Activated T-helper 1 cell treated with anti-CD3 and anti-CD28 coated beads, Interleukin-2, amount 50 U/mL, for 16 hours (primary cell): ENCODE measurements at regions not wholly inside any gene's neighbourhood (a gene's known extent, or its start where the extent isn't known, plus 50 kb on each side); places are given as distances from the start of the nearest gene placed in this dataset.
"Not testable (repeated sequence)": the region's sequence is repeated elsewhere in the genome, so short reads cannot be mapped to it uniquely, and the experiment has no call there.

ENCODE experiments used
- DNase-seq, 2 donors: peaks; one replicate each; pipeline ENCODE4 v3.0.0-alpha.2; 2020; ENCODE audit warnings: low read depth in 1 of 2, low spot score in 1 of 2

GRCh38 chr2:172253190-172254052 lies 150.7 kb upstream of the DLX2 start:
- peak in 1 of 2 donors; percentile 43 for DNase-seq

- no peak for DNase-seq
Observed at GRCh38 chr2:172256886-172257285, 154.2 kb upstream of the DLX2 start.

DNA sequence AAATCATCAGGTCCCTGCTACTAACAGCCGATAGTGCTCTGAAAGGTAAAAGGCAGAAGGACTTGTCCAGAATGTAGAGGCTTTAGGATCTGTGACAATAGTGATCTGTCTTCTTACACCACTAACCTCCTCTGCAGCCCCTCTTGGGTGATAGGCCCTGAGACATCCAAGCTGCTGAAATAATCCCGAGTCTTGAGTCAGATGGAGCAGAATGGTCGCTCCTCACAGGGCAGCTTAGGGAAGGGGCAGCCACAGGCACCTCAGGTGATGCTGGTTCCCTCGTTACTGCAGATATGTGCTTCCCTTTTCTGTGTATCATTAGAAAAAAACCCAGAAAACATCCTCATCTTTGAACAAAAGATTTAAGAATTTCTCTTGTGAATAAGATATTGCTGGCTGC lies 157.1 kb upstream of the DLX2 start:
- no peak for DNase-seq

- DNase-seq = no peak
Observed at GRCh38 chr2:172260336-172260735, 157.6 kb upstream of the DLX2 start.

DNA sequence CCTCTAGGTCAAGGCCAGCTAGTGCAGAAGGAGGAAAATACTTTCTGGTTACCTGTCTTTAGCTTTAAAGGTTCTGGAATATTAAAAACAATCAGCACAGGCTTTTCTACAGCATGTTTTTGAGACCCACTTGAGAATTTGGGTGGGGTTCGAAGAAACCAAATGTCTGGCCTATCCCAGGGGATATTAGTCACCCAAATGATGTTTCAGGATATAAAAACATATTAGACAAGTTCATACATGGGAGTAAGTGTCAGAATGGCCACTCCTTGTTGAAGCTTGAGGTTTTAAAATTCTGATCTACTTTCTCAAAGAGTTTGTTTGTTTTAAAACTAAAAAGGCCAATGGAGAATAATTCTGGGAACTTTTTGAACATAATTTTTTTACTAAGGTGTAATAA lies 158.6 kb upstream of the DLX2 start:
- no peak for DNase-seq

DNA sequence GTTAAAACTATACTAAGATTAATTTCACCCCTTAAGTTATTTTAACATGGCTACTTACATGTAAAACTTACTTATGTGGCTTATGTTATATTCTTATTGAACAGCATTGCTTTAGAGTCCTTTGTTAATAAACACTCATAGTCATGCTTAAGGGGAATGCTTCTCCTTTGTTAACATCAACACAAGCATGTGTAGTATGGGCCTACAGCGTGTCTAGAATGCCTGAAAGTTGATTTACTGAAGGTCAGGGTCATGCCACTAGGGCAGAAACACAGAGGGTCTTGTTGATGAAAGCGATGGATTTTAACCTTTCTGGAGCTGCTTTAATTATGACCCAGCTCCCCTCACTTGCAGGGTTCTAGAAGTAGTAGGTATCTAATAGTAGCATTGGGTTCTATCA lies 159.8 kb upstream of the DLX2 start:
- DNase-seq = no peak

DNA sequence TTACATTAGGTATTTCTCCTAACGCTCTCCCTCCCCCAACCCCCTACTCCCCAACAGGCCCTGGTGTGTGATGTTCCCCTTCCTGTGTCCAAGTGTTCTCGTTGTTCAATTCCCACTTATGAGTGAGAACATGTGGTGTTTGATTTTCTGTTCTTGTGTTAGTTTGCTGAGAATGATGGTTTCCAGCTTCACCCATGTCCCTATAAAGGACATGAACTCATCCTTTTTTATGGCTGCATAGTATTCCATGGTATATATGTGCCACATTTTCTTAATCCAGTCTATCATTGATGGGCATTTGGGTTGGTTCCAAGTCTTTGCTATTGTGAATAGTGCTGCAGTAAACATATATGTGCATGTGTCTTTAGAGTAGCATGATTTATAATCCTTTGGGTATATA lies 162.1 kb upstream of the DLX2 start:
- DNase-seq = not testable (repeated sequence)

- not testable (repeated sequence) for DNase-seq
Observed at GRCh38 chr2:172269507-172270244, 157.7 kb upstream of the ITGA6 start.

- DNase-seq = no peak
Observed at GRCh38 chr2:172270278-172271079, 156.9 kb upstream of the ITGA6 start.

DNA sequence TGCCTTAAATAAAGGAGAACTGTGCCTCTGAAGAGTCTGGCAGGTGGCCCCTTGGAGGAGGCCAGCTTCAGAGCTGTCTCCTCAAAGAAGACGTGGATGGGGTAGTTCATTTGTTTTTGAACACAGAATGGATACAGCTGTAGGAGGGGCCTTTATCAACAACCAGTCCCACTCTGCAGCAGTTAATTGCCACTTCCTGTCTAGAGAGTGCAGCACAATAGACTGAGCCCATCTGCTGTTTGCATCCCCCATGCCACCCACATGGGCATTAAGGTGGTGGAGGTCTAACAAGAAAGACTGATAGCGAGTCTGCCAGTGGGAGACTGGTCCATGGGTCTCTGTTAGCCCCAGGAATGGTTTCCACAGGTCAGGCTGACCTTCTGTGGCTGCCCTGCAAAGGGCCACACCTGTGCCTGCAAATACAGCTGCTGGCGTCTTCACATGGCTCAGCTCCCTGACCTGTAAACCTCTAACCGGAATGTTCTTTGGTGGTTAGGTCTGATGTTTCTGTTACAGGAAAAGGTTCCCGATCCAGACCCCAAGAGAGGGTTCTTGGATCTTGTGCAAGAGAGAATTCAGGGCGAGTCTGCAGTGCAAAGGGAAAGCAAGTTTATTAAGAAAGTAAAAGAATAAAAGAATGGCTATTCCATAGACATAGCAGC lies 153.3 kb upstream of the ITGA6 start:
- no peak for DNase-seq

DNA sequence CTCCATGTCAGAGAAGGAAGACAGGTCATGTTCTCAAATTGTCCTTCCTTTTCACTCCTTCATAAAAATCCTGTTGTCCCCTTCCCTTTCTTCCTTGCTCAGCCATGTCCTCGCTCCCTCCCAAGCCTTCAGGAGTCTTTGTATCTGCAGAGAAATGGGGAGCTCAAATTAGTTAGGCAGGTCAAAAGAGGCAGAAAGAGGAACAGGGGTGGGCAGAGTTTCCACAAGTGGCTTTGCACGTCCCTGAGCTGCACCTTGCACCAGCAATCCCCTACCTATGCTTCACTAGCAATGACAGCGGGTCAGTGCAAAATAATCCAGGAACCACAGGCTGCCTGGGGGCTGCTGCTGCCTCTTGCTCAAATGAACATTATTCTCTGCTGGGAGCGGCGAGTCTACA lies 152.1 kb upstream of the ITGA6 start:
- DNase-seq = no peak

- no peak for DNase-seq
Observed at GRCh38 chr2:172276961-172277360, 150.4 kb upstream of the ITGA6 start.

- DNase-seq = no peak
Observed at GRCh38 chr2:172278667-172279066, 148.7 kb upstream of the ITGA6 start.

DNA sequence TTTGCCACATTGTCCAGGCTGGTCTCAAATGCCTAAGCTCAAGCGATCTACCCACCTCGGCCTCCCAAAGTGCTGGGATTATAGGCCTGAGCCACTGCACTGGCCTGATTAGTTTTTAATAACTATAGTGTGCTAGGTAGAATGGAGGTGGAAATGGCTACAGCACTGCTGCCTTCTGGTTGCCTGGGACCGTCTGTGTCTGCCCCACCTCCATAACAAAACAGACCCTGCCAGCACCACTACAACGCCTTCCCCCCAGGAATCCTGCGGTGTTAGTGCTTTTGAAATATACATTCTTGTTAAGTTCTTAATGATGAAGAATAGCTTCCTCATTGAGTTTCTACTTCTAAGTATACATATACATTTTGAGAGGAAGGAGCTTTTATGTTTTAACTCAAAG lies 148.2 kb upstream of the ITGA6 start:
- no peak for DNase-seq

- DNase-seq = no peak
Observed at GRCh38 chr2:172279813-172280212, 147.6 kb upstream of the ITGA6 start.

DNA sequence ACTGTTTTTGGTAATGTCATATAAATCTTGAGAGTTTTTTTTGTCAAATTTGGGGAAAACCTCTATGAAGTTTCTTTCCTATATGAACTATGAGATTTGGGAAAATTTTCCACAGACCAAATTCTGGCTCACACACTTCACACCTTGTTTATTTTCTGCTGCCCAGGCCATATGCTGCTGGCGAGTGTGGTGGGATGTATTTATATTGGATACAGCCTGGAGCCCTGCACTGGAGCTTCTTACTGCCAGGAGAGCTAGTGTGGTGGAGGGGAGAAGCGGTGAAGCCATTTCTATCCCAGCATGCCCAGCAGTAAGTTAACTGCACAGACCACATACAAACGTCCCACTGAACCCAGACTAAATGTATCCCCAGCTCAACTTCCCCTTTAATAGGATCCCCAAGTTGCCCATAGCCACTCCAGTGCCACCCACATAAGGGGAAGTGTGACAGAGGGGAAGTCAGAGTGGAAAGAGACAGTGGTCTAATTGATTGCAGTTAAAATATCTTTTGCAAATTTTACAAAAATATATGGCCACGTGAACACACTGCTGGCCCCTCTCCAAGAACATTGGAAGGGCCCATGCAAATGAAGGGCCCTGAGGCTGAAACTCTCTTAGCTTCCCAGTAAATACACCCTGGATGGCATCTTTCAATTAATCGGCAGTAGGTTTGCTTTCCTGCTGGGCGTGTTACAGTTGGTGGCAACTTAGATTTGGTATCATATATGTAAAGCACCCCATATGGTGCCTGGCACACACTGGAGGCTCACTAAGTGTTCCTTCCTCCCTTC lies 146.6 kb upstream of the ITGA6 start:
- no peak for DNase-seq

GRCh38 chr2:172281648-172282570 lies 145.5 kb upstream of the ITGA6 start:
- no peak for DNase-seq

GRCh38 chr2:172282944-172283343 lies 144.4 kb upstream of the ITGA6 start:
- DNase-seq = no peak

DNA sequence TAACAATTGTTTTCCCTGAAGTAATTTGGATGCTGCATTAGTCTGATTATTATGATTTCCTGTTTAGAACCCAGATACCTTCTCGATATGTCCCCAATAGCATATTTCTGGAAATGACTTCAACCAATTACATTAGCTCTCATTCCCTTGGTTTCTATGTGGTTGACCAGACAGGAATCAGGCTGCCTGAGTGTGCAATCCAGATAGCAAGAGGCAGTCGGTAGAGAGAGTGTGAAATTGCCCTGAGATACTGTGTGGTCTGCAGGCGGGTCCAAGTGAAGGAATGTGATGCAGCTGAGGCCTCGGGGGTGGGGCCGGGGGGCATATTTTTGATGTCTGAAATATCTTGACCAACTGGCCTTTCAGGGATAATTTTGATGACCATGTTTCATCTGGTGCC lies 143.9 kb upstream of the ITGA6 start:
- no peak for DNase-seq
